Glomerular endothelial cell (primary cell): ENCODE measurements at regions not wholly inside any gene's neighbourhood (a gene's known extent, or its start where the extent isn't known, plus 50 kb on each side); places are given as distances from the start of the nearest gene placed in this dataset.
"Not testable (repeated sequence)": the region's sequence is repeated elsewhere in the genome, so short reads cannot be mapped to it uniquely, and the experiment has no call there.

Source experiments
- DNase-seq: peaks from one replicate; pipeline ENCODE4 v3.0.0-alpha.2; 2011; ENCODE audit warnings: low read depth, low spot score; ENCODE audit errors: extremely low read depth

DNA sequence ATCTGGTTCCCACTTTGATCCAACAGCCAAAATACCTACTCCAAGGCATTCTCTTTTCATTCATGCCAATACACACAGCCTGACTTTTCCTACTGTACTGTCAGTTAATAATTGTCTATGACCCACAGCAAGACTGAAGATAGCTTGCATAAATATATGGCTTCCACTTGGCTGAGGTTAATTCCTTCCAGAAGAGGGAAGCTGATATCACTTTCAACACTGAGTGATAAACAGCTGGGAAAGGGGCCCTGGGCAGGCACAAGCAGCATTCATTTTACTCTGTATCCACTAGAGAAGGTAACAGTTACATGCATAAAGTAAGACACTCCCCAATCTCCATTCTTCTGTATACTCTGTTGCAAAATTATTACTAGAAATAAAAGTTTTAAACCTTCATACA lies 200.2 kb upstream of the UGT8 start:
- no peak for DNase-seq

DNA sequence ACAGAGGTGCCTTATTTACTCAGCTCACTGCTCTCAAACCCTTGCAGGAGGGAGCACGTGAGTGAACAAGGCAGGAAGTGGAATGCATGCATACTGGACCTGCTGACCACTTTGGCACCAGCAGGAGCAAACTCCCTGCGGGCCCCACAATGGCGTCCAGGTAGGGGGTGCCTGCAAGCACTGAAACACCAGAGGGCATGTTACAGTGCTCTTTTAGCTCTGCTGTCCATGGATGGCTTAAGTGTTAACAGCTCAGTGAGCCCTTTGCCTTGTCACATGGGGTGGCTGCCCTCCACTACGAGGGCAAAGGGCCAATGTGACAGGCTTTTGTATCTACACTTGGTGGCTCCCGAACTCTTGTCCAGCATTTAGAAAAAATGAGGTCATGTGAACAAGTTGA lies 199.5 kb upstream of the UGT8 start:
- DNase-seq, result no peak

DNA sequence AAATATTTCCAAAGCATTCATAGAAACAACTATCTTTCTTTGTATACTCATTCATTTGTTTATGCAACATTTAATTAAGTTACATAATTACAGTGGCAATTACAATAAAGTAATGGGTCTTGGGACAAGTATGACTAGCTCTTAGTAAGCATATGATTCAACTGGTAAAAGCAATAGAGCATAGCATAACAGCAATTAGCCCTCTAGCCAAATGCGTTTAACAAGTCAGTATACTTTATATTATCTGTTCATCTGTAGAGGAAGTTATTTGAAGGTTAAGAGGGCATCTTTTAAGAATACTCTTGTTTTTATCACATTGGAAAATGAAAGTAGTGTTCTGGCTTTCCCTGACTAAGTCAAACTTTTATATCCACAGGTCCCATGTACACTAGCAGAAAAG lies 198.1 kb upstream of the UGT8 start:
- no peak for DNase-seq

DNA sequence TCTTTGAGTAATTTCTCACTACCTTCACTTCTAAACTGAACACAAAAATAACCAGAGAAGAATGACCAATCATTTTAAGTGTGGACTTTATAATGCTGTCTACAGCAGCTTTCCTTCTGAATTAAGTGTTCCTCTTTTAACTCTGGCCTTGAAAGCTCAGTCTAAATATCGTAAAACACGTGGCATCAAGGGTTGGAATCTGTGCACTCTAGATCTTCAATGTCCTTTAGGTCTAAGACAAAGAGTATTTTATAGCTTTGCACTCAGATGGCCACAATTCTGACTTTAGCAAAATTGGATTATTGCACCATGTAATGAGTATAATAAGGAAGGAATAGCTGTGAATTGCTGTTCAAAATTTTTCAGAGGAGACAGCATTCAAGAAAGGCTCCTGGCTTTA lies 197.1 kb upstream of the UGT8 start:
- DNase-seq, result no peak

DNA sequence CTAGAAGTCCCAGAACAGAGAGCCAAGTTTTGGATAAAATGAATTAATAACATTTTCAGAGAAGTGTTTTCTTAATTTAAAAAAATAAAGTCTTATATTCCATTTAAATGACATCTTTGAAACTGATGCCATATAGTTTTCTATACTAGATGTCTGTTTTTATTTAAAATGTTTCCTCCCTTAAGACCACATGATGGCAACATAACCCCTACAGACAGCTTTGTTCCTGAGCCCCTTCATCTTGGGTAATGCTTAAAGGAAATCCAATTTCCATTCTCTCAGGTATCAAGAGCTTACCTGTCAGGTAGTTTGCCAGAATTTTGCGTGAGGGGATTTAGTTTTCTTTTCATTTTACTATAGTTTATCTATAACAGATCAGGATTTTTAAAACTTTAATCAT lies 181.4 kb upstream of the UGT8 start:
- no peak for DNase-seq

DNA sequence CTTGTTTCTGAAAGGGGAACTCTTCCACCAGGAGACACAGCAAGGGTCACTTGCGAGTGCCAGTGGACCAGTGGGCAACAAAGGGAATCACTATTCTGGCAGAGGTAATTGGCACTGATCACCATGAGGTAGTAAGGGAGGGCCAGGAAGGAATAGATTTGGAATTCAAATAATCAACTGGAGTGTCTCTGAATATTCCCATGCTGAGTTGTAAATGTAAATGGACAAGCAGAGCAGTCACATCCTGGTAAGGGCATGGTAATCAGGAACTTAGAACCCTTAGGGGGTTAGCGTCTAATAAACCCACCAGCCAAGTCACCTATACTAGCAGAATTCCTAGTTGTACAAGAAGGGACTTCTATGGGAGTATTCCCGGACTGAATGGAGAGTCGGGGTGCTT lies 178.5 kb upstream of the UGT8 start:
- DNase-seq, result no peak

DNA sequence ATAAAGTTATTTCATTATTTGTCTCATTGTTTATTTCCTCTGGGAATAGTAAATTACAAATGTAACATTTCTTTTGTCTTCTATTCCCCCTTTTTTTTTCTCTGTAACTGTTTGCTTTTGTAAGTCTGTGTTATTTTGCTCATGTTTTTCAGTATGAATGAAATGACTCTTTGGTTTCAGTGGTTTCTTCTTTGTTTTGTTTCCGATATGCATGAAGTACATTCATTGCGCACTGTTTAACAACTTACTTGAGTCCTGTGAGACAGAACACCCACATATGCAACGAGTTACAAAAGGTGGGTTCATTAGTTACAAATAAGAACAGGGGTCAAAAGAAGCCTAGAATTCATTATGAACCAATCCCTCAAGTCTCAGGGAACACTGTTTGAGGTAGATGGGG lies 175.0 kb upstream of the UGT8 start:
- no peak for DNase-seq

DNA sequence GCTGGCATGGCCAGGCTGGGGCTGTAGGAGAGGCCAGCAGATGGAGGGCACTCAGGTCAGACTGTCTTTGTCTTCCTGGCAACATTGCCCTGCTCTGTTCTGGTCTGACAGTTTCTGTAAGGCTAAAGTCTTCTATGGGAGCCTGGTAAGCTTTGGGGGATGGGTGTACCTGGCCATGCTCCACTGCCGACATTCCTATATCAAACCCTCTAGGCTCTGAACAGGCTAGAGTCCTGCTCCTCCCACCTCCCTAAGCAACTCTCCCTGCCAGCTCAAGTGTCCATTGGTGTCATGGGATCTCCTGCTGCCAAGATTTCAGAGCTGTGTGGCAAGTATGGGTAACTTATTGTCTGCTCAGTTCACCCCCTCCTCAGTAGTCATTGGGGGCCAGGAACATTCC lies 163.5 kb upstream of the UGT8 start:
- DNase-seq, result no peak

DNA sequence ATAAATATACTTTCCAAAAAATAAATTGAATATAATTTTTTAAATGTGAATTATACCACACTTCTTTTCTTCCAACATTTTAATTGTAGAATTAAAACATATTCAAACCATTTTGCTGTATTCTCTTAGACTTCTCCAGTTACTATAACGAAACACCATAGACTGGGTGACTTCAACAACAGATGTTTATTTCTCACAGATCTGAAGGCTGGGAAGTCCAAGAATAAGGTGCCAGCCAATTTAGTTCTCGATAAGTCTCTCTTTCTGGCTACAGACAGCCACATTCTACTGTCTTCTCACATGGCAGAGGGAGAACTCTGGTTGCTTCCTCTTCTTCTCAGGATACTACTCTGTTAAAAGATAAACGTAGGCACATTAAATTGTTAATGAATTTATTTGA lies 155.8 kb upstream of the UGT8 start:
- DNase-seq, result no peak

DNA sequence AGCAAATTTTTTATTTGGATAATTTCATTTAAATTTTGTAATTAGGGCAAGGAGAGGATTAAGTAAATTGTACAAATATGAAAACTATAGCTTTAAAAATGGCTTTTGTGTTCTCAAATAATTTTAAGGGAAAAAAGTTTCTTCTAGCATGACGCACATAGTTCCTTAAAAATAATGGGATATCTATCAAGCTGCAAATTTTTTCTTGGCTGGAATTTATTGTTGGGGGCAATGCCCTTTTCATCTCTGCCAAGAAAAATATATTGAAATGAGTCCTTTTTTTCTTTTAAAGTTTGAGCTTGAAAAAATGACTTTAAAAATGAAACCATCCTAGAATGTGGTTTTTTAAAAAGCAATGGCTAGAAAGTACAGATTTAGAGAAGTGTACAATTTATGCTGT lies 154.4 kb upstream of the UGT8 start:
- DNase-seq, result no peak

DNA sequence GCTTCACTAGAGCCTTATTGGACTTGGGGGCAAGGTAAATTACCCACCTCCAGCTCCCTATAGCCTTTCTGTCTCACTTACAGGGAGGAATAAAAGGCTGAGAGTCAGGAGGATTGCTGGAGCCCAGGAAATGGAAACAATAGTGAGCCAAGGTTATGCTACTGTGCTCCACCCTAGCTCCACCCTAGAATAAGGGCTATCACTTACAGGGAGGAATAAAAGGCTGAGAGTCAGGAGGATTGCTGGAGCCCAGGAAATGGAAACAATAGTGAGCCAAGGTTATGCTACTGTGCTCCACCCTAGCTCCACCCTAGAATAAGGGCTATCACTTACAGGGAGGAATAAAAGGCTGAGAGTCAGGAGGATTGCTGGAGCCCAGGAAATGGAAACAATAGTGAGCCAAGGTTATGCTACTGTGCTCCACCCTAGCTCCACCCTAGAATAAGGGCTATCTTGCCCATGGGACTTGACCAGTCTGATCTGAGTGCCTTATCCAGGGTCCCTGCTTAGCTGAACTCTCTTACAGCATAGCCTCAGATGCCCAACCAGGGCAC lies 150.6 kb upstream of the UGT8 start:
- DNase-seq, result not testable (repeated sequence)

DNA sequence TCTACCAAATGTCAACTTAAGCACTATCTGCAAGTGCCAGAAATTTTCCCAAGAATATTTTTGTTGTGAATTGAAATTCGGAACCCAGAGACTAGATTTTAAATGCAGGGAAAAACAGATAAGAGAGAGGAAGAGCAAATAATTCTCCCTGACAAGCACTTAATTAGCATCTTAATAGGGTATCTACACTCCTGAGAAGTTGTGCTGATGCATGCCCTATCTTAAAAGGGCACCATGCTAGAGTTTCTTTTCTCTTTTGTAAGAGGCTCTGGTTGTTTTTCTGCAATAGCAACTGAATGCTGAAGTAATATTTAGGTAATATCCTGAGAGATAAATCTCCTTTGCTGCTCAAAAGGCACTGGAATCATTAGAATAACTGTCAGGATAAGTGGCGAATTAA lies 139.9 kb upstream of the UGT8 start:
- no peak for DNase-seq

DNA sequence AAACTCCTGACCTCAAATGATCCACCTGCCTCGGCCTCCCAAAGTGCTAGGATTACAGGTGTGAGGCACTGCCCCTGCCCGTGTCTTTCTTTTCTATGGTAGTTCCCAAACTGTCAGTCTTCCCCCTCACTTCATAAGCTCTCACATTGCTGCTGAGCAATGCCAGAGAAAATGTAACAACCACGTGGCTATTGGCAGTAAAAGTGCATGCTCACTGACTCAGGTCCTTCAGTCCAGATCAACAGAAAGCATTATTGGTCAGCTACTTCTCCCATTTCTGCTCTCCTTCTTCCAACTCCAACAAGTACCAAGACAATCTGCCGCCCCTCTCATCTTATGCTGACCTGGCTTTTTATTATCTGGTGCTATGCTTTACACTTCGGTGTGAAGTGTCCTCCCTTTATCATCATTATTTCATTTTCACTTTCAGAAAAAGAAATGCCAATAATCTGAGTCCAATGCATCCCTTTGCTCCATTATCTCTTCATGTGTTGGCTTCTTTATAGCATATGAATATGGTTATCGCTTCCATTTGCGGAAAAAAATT lies 133.8 kb upstream of the UGT8 start:
- DNase-seq, result no peak

DNA sequence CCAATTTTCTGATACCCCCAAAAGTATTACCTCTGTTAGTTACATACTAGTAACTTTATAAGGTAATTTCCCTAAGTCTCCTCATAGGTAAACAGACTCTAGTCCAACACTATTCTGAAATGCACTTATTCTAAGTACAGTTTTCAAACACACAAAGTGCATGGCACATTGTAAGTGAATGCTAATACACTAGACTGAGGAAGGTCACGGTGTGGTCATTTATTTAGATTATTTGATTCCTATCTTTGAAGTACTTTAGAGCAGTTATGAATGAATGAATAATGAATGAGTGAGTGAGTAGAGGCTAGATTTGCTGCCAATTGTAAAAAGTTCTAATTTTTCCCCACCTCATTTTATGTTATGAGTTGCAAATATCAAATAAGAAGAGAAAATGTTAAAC lies 132.8 kb upstream of the UGT8 start:
- no peak for DNase-seq

DNA sequence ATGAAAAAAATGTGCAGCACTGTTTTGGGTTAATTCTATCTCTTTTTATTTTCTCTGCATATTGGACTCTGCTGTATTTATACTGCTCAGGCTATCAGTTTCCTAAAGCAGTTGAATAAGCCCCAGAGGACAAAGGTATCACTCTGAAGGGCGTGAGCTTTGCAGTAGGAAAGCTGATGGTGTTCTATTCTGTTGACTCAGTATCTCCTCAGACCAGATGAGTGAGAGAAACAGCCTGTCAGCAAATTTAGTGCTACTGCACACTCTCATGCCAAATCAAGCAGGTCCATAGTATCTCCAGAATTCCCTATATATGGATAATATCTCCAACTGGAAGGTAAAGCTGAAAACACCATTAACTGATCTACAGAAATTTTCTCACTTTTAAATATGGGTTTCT lies 132.3 kb upstream of the UGT8 start:
- no peak for DNase-seq

DNA sequence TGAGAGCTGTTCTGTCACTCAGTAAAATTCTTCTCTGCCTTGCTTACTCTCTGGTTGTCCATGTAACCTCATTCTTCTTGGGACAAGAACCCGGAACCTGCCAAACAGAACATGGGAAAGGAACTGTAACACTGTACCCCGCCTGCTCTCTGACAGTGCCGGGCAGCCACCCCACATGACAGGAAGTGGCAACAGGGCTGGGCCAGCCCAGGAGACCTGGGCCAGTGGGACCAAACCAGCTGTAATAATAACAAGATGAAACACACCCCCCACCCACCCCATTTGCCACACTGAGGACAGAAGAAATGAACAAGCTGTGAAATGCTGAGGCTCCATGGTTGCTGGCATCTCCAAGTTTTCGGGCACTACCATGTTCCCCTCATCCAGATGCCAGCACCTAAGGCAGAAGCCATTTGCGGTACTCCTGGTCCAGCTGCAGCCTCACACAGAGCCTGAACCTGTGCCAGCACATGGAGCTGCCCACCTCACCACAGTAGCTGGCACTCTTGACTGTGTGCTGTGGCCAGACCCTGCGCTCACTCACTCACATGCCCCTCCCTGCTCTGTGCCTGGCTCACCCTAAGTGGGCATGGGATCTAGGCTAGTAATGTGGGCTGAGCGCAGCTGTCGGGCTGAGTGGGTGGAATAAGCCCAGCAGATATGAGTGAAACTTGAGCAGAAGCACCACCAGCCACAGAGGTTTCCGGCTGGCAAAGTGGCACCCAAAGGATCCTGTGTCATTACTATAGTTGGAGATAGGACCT lies 126.2 kb upstream of the UGT8 start:
- DNase-seq, result no peak

DNA sequence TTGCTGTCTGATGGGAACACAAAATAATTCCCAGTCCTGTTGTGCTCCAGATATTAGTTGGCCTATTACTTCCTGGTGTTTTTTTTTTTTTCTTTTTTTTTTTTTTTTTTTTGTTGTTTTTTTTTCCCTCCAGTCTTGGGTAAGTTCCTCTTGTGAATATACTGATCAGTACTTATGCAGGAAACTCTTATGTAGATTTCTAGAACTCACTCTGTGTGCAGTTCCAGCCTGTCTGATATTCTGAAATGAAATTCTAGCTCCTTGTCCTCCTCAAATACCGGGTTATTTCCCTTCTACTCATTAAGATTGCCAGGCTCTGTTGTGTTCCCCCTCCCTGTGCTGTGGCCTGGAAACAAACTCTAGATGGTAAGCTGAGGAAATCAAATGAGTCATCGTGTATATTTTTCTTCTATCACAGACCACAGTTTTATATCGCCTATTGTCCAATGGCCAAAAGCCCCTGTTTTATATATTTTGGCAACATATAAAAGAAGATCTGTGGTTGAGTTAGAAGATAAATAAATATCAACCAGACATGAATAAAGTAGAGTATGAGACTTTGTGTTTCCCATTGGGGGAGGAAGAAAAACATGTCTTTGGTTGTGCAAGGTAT lies 124.3 kb upstream of the UGT8 start:
- DNase-seq, result no peak

DNA sequence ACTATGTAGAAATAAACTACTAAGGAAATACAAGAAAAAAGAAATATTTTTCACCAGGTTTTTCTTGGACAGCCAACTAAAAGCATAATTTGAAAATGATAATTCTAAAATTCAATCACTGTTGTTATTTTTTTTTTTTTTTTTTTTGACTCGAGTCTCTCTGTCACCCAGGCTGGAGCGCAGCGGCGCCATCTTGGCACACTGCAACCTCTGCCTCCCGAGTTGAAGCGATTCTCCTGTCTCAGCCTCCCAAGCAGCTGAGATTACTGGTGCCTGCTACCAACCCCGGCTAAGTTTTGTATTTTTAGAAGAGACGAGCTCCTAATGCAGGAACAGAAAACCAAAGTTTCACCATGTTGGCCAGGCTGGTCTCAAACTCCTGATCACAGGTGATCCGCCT lies 122.3 kb upstream of the UGT8 start:
- no peak for DNase-seq

DNA sequence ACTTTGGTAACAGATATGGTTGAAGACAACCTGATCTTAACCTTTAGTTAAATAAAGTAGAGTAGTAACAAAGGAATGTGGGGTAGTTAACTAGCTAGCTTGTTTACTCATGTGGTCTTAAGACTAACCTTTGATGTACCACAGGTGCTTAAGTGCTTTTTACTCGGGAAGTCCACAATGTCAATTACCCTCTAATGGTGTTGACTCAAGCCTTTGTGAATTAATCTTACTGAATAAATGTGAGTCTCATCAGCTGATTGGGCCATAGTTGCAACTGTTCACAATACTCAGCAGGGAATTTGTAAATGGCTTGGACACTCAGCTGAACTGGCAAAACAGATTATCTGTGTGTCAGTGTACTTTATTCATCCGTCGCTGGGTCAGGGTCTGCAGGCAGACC lies 119.0 kb upstream of the UGT8 start:
- no peak for DNase-seq

DNA sequence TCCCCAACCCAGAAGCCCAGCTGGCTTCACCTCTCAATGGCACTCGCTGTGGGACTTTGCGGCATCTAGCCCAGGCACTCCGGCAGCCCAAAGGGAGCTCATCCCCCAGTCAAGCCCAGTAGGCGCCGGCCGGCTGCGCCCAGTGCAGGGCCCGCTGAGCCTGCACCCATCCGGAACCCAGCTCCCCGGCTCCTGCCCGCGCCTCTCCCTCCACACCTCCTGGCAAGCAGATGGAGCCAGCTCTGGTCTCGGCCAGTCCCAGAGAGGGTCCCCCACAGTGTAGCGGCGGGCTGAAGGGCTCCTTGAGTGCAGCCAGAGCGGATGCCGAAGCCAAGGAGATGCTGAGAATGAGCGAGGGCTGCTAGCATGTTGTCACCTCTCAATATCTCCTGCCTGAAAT lies 116.8 kb upstream of the UGT8 start:
- DNase-seq, result no peak

DNA sequence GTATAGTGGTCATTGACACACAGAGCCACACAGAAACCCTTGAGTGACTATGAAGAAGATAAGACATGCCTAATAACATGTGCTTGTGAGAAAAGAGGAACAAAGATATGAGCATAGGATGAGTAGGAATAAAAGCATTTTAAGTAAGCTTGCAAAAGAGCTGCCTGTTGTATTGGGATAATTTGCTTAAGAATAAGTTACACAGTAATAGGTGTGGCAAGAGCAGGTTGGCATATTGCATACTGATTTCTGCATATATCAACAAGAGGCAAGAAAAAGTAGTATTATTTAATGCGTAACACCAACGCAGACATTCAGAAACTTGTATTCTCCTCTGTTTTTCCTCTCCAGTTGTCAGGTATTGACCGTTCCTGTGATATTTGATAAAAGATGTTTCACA lies 111.5 kb upstream of the UGT8 start:
- DNase-seq, result no peak

DNA sequence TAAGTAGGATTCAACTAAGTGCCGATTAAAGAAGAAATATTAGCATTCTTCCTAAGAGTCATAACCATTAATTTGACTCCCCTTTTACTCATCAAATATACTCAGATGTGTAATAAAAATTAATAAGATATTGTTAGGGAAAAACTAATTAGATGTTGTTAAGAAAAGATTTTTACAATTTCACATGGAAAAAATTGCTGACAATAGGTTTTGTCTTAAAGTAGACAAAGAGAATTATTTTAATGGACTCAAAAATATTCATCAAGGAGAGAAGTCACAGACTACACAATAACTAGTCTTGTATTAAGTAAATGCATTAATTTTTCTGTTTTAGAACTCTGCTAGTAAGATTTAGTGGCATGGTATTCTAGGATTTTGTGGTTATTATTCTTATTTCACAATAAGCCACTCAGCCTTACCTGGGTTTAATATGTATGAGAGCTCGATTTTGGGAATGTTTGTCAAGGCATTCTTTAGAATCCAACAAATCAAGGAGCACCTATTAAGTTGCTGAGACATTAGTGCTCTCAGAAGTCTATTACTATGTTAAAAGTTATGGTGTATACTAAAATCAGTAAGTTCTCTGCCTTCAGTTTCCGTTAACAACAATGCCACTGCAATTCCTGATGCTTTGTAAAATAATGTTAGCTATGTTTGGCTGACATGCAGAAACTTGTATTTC lies 110.2 kb upstream of the UGT8 start:
- no peak for DNase-seq
